Globus pallidus (tissue), 1 donor: ENCODE measurements at regions not wholly inside any gene's neighbourhood (a gene's known extent, or its start where the extent isn't known, plus 50 kb on each side); places are given as distances from the start of the nearest gene placed in this dataset.
"Not testable (repeated sequence)": the region's sequence is repeated elsewhere in the genome, so short reads cannot be mapped to it uniquely, and the experiment has no call there.

Experiments used
- DNase-seq: peaks from one replicate; pipeline ENCODE4 v3.0.0-alpha.2; 2015; ENCODE audit warnings: low spot score

DNA sequence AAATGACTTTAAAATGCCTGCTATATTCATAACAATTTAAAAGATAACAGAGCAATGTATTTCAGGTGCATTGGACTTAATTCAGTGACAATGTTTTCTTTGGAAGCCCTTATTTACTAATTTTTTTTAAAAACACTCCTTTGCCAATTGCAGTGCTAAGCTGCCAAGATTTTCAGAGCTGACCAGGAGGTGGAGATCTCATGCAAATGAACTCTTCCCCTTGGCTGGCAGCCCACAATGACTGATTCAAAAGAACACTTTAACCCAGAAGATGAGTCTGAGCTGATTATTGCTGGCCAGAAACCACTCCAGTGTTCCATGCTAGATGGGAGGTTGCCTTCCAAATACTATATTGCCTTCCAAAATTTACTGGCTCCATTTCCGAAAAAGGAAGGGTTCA lies 128.3 kb upstream of the CCNH start:
- DNase-seq, result peak; percentile 92

DNA sequence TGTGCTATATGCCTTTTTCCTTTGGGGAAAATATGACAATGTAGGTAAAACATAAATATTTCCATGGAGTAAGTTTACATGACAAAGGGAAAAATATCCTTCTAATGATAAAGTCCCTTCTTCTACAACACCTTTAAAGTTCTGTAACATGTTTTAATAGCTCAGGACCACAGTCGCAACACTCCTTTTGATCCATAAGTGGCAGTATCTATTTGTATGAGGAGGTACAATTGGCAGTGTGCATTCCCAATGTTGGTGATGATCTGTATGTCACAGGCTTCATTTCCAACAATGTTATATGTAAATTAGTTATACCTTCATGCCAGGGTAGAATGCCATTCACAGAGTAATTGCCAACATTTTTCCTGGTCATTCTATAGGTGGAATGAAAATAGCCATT lies 127.1 kb upstream of the CCNH start:
- DNase-seq, result no peak

DNA sequence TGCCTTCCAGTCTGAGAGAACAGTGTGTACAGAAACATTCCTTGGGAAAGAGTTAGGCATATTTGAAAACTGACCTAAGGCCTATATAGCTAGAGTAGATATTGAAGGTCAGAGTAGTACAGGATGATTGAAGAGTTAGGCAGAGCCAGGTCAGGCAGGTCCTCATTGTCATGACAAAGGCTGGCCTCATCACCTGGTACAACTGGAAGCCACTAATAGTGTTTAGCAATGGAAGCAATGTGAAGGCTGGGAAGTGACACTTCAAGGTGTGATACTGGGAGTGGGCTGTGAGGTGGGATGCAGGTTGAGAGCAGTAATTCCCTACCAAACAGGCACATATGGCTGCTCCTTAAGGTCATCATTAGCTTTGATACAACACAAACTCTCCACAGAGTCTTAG lies 123.6 kb upstream of the CCNH start:
- DNase-seq, result no peak

DNA sequence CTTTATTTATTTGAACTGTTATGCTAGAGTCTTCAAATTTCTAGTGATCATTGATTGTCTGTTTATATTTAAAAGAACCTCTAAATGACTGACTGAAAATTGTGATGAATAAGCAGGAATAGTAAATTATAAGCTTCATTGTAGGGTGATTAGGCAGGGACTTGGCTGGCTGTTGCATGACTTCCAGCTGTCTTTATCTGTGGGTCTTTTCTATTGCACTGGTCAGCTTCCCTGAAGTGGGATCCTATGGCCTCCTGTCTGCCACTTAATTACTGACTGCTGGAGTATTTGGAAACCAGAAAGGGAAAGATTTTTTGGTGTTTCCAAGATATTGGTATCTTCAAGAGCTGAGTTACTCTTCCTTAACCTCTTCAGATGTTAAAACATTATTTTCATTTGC lies 123.0 kb upstream of the CCNH start:
- no peak for DNase-seq

DNA sequence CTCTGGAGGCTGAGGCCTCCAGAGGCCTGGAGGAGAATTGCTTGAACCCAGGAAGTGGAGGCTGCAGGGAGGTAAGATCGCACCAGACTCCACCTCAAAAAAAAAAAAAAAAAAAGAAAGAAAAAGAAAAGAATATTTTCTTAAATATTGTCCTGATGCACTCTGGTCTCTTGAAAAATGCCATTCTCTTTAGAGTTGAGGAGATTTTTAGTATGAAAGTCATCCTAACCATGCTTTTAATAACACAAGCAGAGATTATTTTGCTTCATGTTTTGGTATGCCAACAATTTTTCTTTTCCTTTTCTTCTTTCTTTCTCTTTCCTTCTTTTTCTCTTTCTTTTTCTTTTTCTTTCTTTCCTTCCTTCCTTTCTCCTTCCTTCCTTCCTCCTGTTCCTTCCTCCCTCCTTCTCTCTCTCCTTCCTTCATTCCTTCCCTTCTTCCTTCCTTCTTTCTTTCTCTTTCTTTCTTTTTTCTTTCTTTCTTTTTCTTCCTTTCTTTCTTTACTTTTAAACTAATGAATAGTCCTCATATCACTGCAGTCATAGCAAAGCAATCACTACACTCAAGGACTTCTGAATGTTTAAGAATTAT lies 116.9 kb upstream of the CCNH start:
- no peak for DNase-seq

DNA sequence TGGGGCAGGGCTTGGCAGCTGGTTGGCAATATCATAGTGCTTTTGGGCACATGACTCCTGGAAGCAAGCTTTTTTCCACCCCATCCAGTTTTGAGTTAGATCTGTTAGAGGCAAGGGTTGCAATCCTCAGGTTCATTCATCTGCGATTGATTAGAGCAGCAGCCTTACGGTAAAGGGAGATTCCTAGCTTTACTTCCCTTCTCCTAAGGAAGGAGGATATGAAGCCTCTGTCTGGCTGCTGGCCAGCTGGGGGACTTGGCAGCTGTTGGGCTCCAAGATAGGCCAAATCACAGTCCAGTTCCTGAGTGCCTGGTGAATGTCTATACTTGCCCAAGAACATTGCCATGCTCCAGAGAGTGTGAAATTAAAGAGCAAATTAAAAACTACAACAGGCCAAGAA lies 113.4 kb upstream of the CCNH start:
- DNase-seq, result no peak

DNA sequence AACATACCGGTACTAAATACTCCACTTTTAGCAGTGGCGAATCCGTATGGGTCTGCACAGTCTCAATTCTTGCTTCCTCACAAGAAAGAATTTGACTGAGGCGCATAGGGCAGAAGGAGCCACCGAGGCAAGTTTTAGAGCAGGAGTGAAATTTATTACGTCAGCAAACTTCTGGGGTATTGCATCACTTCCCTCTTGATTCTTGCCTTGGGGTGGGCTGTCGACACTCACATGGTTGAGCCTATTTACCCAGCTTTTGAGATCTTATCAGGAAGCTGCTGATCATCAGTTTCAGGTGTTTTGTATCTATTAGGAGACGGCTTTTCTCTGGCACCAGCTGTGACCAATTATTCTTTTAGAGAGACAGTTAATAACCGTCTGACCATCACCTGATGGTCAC lies 111.5 kb upstream of the CCNH start:
- no peak for DNase-seq

DNA sequence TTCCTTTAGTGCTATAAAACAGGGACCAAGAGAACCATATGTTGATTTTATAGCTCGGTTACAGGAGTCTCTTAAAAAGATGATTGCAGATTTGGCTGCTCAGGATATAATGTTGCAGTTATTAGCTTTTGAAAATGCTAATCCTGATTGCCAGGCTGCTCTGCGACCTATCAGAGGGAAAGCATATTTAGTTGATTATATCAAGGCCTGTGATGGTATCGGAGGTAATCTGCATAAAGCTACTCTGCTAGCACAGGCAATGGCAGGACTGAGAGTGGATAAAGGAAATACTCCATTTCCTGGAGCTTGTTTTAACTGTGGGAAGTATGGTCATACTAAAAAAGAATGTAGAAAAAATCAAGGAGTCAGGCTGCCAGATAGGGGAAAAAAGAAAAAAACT lies 99.0 kb upstream of the CCNH start:
- not testable (repeated sequence) for DNase-seq

DNA sequence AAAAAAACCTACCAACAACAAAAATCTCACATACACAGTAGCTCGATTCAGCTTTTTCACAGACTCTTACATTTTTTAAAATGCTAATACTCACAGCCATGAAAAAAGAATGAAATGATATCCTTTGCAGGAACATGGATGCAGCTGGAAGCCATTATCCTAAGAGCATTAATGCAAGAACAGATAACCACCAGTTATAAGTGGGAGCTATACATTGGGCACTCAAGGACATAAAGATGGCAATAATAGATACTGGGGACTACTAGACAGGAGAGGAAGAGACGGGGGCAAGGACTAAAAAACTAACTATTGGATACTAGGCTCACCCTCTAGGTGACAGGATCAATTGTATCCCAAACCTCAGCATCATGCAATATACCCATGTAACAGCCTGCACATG lies 90.3 kb upstream of the CCNH start:
- DNase-seq, result no peak

DNA sequence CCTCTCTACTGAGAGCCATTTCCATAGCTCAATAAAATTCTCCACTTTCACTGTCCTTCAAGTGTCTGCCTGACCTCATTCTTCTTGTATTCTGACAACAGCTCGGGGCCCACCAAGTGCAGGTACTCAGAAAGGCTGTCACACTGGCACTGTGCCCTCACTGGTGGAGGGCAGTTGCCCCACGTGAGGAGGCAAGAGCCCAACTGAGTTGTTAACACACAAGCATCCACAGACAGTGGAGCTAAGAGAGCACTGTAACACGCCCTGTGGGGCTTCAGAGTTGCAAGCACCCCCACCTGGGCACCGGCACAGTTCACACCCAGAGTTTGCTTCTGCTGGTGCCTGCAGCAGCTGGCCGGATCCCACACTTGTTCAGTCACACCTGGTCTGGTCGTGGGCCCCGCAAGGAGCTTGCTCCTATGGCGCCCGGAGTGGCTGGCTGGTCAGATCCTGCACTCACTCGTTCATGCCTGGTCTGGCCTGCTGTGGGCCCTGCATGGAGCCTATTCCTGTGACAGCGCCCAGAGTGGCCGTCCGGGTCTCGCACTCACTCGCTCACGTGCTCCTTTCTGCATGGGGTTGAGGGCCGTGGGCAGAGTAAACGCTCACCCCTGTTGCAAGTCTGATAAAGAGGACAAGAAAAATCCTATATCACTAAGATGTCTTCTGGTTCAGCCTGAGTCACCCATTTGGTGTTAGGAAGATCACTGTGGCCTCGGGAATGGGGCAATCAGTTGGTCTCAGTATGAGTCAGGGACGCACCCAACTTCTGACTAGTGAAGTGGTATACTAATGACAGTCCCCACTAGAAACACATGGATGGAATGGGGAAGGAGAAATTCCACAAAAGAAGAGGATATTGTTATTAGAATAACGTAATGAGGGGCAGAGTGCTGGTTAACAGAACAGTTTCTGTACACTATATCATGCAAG lies 87.0 kb upstream of the CCNH start:
- no peak for DNase-seq
